ENCODE measurements at regions not wholly inside any gene's neighbourhood (a gene's known extent, or its start where the extent isn't known, plus 50 kb on each side); places are given as distances from the start of the nearest gene placed in this dataset.

- no peak for TF ChIP-seq CTCF (IDR thresholded peaks at IDR 0.05; ENCODE audit: low read depth, low read length, poor library complexity, severe bottlenecking)
- TF ChIP-seq EZH2phosphoT487 (IDR thresholded peaks at IDR 0.05; ENCODE audit: borderline replicate concordance, low read length): no peak
Observed at GRCh38 chr11:106381895-106382294, 304.4 kb downstream of the AASDHPPT start.
